ENCODE measurements at regions not wholly inside any gene's neighbourhood (a gene's known extent, or its start where the extent isn't known, plus 50 kb on each side); places are given as distances from the start of the nearest gene placed in this dataset.

- POLR2A ChIA-PET (ENCODE audit: partially characterized antibody), result no interaction called here
- H2BK5ac ChIP-seq (ENCODE audit: low read depth, low read length), result no peak overlapping the region
Observed at GRCh38 chr15:96160800-96161199, 169.7 kb upstream of the NR2F2 start.

More at GRCh38 chr15:96160800-96161199, 169.7 kb upstream of the NR2F2 start:
- Histone ChIP-seq H3K27ac (ENCODE audit: low read depth, low read length) (no peak overlapping the region), H2BK12ac (ENCODE audit: low read depth, low read length) (no peak overlapping the region; the same call in 1 of the 2 replicates), H3K79me2 (ENCODE audit: control insufficient read depth in 1 of 2, insufficient read depth in 2 of 2, low read length in 2 of 2) (no peaks in the 10 kb centered on the region), H2AFZ (ENCODE audit: low read length) (no peak overlapping the region), H3K23me2 (ENCODE audit: low read depth, low read length) (no peaks in the 10 kb centered on the region), H3K4me3 (ENCODE audit: extremely low read depth in 1 of 4, insufficient read depth in 2 of 4, low read depth in 3 of 4, low read length in 4 of 4) (no peak overlapping the region), H3K14ac (ENCODE audit: insufficient read length) (no peak overlapping the region), H3K4ac (replicated peaks; ENCODE audit: insufficient read length, low read depth, low read length) (no peak overlapping the region), H3K23ac (ENCODE audit: insufficient read length) (no peak overlapping the region), H4K91ac (replicated peaks; ENCODE audit: insufficient read length, low read length) (no peak overlapping the region), H3K4me1 (replicated peaks in 1 of 4; ENCODE audit: control insufficient read depth in 3 of 4, insufficient read depth in 4 of 4, low read length in 3 of 4) (peaks cover 0 to 4% (median 0%) of the 10 kb centered on the region in 4 experiments; a peak in 1 of 7 replicates), H3K9ac (replicated peaks in 1 of 4; ENCODE audit: extremely low read depth in 1 of 4, low read depth in 3 of 4, low read length in 3 of 4) (no peak overlapping the region), H2BK15ac (ENCODE audit: low read length) (no peak overlapping the region), H2BK20ac (ENCODE audit: low read length) (no peak overlapping the region), H2BK120ac (replicated peaks; ENCODE audit: low read depth, low read length) (no peak overlapping the region), H3K4me2 (ENCODE audit: insufficient read depth in 1 of 2, low read depth in 2 of 2, low read length in 2 of 2) (no peak overlapping the region), H3K18ac (ENCODE audit: extremely low read depth, low read length) (no peak overlapping the region), H3K79me1 (ENCODE audit: low read depth, low read length) (no peaks in the 10 kb centered on the region), H3K56ac (replicated peaks; ENCODE audit: insufficient read length, low read depth, low read length) (no peak overlapping the region), H4K20me1 (replicated peaks in 1 of 2; ENCODE audit: control insufficient read depth in 1 of 2, insufficient read depth in 2 of 2, low read length in 2 of 2) (no peaks in the 10 kb centered on the region), H3K36me3 (ENCODE audit: control insufficient read depth in 2 of 4, insufficient read depth in 4 of 4, low read length in 3 of 4) (no peaks in the 10 kb centered on the region), H4K5ac (ENCODE audit: insufficient read length, low read depth, low read length) (no peak overlapping the region), H3K27me3 (replicated peaks in 1 of 4; ENCODE audit: control insufficient read depth in 3 of 4, extremely low read depth in 1 of 4, insufficient read depth in 3 of 4, low read length in 3 of 4) (no peaks in the 10 kb centered on the region), H2AK5ac (ENCODE audit: low read depth, low read length) (no peak overlapping the region), H3K9me3 (ENCODE audit: insufficient read depth in 2 of 2, low read depth in 1 of 2, low read length in 1 of 2) (no peaks in the 10 kb centered on the region), H4K8ac (ENCODE audit: extremely low read depth, insufficient read depth, low read length) (no peak overlapping the region)
- WGBS, 2 experiments (ENCODE audit: extremely low coverage in 1 of 2, insufficient coverage in 1 of 2, insufficient read length in 1 of 2, insufficient replicate concordance in 2 of 2, low coverage in 1 of 2, low lambda C conversion rate in 2 of 2, missing lambda C conversion rate in 1 of 2), result 95% methylated on average over 1 of the region's 1 CpG; no CpG with 5 or more reads in 1 of the 2 experiments
- FAIRE-seq (no peak), DNase-seq (ENCODE audit: low read depth in 1 of 2, low spot score in 2 of 2) (no peak)
- TF ChIP-seq MAFK (IDR thresholded peaks at IDR 0.05; ENCODE audit: low read depth, low read length) (no peak), ATF2 (IDR thresholded peaks at IDR 0.05; ENCODE audit: low read length) (no peak), SIN3A (conservative IDR thresholded peaks at IDR 0.05 in 1 of 2, IDR thresholded peaks at IDR 0.05 in 1 of 2; ENCODE audit: low read depth in 1 of 2, low read length in 2 of 2) (no peak), SIX5 (IDR thresholded peaks at IDR 0.05; ENCODE audit: low read depth, low read length) (no peak), TAF7 (optimal IDR thresholded peaks at IDR 0.05; ENCODE audit: borderline replicate concordance, low read depth, low read length) (no peak), KDM5A (IDR thresholded peaks at IDR 0.05; ENCODE audit: low read length) (no peak)
- CTCF ChIA-PET (ENCODE audit: partially characterized antibody), result interaction anchor here (0.7 kb wide), 1 partner anchor 1025 kb away, joined by 3 read pairs; no protein-coding TSS in a partner anchor

All from H1 (cell line).